HG02852 (cell line): ENCODE measurements at regions not wholly inside any gene's neighbourhood (a gene's known extent, or its start where the extent isn't known, plus 50 kb on each side); places are given as distances from the start of the nearest gene placed in this dataset.

ENCODE experiments used
- ATAC-seq: cut with Tn5 transposase; IDR thresholded peaks from one replicate; pipeline ENCODE4 v1.9.1; 2021; ENCODE audit warnings: mild to moderate bottlenecking, moderate library complexity; ENCODE audit not compliant: unreplicated experiment

DNA sequence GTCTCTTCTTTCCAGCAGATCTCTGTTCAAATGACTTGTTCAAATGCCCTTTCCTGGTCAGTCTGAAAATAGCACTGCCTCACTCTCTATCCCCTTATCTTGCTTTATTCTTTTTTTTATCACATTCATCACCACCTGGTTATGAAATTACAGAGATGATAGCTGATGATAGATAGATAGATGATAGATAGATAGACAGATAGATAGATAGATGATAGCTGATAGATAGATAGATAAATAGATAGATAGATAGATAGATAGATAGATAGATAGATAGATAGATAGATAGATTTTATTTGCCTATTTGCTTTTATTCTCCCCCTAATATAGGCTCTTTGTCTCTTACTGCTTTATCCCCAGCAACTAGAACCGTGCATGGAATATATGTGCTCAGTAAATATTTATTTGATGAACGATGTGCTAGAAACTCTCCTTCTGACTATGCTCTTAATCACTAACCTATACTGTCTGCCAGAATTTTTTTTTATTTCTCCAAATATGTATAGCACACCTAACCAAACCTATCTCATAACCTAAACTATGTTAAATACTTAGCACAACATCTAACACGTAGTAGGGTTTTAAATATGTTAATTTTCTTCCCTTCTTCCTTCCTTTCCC is 372.8 kb upstream of the DUSP10 start:
- ATAC-seq = no peak

DNA sequence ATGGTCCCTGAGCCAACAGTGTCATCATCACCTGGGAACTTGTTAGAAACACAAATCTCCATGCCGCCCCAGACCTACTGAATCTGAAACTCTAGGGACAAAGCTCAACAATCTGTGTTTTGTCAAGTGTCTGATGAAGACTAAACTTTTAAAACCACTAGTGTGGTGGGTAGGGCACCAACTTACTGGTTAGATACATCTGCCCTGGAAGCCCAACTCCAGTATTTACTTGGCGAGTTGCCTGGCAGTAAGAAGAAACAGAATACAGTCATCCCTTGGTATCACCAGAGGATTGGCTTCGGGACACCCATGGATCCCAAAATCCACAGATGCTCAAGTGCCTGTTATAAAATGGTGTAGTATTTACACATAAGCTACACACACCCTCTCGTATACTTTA is 367.9 kb upstream of the DUSP10 start:
- no peak for ATAC-seq

GRCh38 chr1:222107975-222108374 is 366.1 kb upstream of the DUSP10 start:
- no peak for ATAC-seq

DNA sequence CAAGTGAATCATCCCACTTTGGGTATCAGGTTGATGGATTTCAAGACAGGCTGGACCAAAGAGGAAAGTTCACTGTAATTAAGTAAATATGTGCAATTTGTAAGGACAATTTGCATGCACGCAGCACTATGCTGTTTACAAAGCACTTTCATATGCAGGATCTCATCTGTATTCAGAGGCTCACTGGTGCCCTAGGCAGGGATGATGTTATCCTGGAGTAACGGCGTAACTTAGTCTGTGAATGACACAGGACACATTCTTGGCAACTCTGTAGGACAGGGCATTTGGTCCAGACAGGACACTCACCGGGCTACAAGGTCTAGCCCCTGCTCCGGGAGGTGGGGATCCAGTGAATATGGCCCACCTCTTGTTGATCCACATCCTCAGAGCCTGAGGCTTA is 365.4 kb upstream of the DUSP10 start:
- ATAC-seq = no peak

DNA sequence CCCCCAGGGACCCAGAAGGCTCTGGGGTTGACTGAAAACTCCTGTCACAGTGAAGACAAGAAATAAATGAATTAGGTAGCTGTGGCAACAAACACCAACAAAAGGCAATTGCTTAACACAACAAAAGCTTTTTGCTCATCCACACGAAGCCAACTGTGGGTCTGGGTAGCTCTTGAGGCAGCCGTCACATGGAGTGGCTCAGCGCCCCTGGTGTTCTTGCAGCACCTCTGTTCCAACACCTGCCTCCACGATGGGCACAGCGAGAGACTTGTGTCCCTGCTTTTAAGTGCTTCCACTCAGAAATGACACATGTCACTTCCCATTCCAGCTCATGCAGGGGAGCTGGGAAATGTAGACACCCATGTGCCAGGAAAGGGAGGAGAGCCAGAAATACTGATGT is 364.5 kb upstream of the DUSP10 start:
- no peak for ATAC-seq

DNA sequence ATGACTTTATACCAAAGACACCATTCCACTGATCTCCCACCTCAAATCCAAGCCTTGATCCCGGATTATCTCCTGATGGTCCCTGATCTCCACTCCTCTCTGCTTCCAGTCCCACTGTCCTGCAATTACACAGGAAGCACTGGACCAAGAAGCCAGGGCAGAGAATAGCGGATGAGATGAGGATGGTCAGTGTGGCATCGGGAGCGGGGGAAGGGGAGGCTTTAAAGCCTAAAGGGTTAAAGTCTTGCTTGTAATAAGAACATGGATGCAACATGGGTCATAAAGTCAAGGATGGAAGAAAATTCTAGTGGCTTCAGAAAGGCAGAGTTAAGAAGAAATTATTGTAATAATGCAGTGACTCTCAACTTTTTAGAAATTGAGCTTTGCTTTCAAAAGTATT is 364.0 kb upstream of the DUSP10 start:
- no peak for ATAC-seq

DNA sequence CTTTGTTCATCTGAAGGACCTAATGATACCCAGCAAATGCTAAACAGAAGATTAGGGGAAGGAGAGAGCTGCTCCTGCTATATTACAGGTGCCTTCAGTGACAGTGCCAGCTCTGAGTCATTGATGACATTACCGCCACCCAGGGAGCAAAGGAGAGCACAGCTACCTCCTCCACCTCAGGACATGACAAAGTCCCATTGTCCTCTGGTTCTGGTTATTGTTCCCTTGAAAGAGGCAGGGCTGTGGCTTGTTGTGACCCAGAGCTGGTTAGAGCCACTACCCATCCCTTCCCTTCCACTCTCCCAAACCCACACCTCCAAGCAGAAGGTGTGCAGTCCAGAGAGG is 363.5 kb upstream of the DUSP10 start:
- no peak for ATAC-seq

DNA sequence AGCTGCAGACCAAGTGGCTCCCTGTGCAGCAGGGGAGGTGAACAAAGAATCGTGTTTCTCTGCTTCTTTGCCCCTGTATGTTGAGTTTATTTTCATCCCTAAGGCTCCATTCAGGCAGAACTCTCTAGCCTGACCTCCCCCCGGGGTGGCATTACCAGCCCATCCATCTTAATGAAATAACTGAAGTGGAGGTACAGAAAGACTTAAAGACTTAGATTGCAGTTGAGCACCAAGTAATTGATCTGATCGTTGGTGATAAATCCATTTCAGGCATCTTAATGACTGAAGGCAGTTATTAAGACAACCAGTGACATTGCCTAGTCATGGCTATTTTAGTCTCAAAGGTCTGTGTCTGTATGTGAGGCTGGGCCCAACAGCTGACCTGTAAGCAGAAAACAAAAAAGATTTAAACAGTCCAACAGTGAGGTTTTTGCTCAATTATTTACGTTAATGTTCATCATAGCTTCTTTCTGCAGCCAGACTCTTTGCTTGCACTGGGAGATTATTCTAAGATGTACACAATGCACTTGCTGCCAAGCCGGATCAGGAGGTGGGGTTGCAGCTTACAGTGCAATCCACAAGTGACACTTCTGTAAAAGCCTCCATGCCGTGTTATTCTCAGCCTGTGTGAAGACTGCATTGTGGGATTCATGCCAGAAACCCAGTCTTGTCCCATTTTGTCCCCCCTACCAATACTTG is 363.0 kb upstream of the DUSP10 start:
- ATAC-seq = no peak

DNA sequence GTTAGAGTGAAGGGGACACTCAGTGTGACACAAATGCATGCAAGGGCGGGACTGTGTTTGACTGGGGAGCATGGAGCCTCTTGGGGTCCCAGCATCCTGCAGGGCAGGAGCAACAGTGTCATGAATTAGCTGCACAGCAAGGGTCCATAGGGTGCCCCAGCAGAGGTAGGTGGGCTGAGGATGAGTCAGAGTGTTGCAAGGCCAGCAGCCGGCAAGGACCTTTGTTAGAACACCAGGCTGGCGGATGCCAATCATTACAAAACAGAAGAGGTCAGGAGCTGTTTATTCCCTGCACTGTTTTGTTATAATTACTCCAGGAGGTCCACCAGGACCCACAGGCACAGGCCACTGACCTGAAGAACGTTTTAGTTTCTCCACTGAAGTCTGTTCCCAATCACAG is 362.2 kb upstream of the DUSP10 start:
- ATAC-seq = no peak

DNA sequence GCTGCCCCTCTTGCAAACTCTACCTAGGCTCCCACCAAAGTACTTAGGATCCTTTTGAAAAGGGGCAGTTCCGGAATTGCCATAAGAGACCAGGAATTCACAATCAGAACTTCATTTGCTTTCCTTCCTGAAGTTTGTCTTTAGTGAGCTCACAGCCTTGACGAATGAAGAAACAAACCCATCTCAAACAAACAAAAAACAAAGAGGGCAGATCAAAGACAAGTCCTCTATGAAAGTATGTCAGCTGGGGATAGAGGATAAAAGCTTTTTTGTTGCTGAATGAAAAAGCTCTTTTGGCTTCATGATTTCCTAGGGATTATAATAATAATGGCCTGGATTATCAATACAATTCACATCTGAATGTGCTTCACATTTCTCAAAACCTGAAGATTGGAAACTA is 357.9 kb upstream of the DUSP10 start:
- no peak for ATAC-seq

DNA sequence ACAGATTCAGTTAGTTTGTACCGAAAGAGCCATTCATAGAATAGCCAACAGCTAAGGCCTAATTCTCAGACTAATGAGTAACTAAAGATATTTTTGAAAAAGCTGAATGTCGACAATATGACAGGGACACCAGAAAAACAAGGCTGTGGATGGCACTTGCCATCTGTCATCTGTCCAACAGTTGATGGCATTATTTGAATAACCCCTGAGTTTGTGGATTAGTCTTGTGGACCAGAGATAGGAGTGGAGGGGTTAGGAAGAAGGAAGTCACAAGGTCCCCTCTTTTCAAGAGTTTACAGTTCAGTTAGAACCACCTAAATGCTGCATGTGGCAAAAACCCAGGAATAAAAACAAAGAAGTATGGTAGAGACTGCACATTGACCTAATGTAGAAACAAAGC is 356.5 kb upstream of the DUSP10 start:
- no peak for ATAC-seq

DNA sequence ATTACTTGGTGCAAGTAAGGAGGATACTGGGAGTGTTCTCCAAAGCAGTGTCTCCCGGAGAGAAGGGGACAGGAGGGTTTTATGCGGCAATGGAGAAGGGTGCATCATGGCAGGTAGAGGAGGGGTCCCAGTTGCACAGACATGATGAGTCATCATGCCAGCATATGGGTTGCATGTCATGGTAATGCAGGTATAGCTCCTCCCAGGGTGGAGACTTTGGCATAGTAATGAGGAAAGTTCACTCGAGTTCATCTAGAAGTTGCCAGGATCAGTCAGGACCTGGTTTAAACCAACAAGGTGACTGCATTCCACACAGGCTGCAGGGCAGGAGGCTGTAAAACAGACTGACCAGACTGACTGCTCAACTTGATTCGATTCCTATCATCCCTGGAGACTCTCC is 355.7 kb upstream of the DUSP10 start:
- no peak for ATAC-seq

DNA sequence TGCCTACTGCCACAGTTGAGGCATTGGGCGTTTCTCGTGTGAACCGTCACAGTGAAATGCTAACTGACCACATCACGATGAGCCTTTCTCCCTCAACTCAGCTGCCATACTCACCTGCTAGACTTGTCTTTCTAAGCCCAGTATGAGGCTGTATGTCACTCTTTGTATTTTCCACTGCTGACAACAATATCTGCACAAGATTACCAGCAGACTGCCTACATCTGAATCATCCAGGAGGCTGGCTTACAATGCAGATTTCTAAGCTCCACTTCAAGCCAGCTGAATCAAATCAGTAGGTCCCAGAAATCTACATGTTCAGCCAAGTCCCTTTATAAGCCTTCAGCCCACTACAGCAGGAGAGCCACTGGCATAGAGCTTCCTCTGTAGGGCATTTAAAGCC is 355.0 kb upstream of the DUSP10 start:
- no peak for ATAC-seq

DNA sequence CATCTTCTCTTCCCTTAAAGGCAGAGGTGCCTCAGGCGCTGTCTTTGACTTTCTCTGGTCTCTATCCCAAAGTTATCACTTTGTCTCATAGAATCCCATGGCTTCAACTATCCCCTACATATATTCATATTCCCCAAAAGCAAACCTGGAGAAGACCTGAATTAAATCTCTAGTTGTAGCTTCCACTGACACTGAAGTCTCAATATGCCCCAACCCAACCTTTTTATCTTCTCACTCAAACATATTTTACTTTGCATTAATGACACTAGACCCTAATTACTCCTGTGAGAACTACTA is 354.5 kb upstream of the DUSP10 start:
- ATAC-seq = no peak

- peak; percentile 74 for ATAC-seq
These were observed 354.0 kb upstream of the DUSP10 start for GRCh38 chr1:222095606-222096475.

DNA sequence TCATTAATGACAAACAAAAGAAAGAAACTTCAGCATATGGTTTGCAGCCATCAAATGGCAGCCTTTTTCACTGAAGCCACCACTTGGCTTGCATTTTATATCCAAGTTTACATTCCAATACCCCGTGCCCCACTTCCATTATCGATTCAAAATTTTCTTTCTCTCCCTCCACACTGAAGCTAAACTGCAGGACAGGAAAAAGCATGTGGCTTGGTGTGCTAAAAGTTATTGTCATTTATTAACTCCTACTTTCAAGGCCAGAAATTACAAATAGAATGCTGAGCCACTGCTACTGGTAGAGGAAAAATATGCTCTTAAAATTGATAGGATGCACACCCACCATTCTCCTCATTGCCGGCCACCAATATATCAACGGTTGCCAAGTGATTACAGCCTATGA is 351.6 kb upstream of the DUSP10 start:
- no peak for ATAC-seq

GRCh38 chr1:222090103-222090502 is 348.2 kb upstream of the DUSP10 start:
- no peak for ATAC-seq

- ATAC-seq = no peak
These were observed 345.5 kb upstream of the DUSP10 start for GRCh38 chr1:222087221-222087920.

DNA sequence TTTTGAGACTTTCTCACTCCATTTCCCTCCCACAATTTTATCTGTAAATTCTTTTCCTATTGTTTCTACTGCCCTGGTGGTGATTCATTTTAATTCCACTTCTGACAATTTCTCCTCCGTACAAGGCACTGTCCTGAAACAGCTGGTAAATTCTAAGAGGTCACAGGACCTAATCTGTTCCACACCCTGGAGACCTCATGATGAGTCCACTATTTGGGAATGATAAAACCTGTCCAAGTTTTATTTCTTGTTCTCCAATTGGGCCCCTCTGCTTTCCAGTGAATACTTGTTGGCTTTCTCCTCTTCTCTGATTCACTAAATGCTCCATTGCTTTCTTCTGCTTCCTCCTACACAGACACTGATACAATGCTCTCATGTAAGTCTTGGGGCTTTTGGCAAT is 343.1 kb upstream of the DUSP10 start:
- ATAC-seq = no peak

- no peak for ATAC-seq
These were observed 342.2 kb upstream of the DUSP10 start for GRCh38 chr1:222084048-222084447.

DNA sequence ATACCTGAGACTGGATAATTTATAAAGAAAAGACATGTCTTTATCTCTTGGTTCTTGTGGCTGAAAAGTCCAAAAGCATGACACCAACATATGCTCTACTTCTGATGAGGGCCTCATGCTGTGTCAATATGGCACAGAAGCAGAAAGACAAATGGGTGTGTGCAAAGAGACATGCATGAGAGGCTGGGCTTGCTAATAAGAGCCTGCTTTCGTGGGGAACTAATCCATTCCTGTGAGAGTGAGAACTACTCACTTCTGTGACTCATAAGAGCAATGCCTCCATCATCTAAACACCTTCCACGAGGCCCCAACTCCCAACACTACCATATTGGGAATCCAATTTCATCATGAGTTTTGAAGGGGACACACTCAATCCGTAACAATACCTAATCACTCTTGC is 340.0 kb upstream of the DUSP10 start:
- ATAC-seq = no peak

- no peak for ATAC-seq
These were observed 337.7 kb upstream of the DUSP10 start for GRCh38 chr1:222079566-222079965.
